GM19043 (cell line): ENCODE measurements at regions not wholly inside any gene's neighbourhood (a gene's known extent, or its start where the extent isn't known, plus 50 kb on each side); places are given as distances from the start of the nearest gene placed in this dataset.
"Not testable (repeated sequence)": the region's sequence is repeated elsewhere in the genome, so short reads cannot be mapped to it uniquely, and the experiment has no call there.

ENCODE experiments used
- ATAC-seq: cut with Tn5 transposase; IDR thresholded peaks from one replicate; pipeline ENCODE4 v1.9.1; 2021; ENCODE audit warnings: low read depth; ENCODE audit not compliant: unreplicated experiment

DNA sequence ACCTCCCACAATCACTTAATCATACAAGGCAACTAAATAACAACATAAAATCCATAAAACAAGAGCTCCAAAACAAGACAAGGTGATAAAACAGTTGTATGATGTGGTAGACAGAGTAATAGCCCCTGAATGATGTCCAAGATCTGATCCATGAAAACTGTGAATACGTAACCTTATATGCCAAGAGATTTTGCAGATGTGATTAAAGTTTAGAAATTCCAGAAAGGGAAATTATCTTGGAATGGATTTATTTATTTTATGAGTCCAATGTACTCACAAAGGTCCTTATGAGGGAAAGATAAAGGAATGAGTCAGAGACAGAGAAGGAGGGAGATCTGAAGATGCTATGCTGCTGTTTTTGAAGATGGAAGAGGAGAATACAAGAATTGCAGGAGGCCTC lies 1775.7 kb upstream of the C9orf72 start:
- ATAC-seq, result no peak

GRCh38 chr9:29389421-29389820 lies 1816.1 kb upstream of the C9orf72 start:
- ATAC-seq, result no peak

DNA sequence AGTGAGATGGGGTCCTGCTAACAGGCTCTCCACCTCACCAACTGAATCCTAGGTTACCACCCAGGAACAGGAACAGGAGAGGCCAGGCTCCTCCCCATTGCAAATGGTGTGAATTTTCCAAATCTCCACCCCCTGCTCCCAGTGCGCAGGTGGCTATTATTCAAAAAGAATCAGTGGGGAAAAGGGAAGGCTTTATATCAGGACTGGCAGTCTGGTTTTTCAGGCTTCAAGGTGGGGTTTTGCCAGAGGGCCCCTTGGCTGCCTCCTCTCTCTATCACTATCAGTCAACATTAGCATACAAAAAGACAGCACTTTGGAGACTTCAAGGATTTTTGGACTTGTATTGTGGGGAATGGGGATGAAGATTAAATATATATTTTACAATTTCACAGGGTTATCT lies 1817.6 kb upstream of the C9orf72 start:
- no peak for ATAC-seq

- no peak for ATAC-seq
Measured at GRCh38 chr9:29393064-29393463, 1819.8 kb upstream of the C9orf72 start.

DNA sequence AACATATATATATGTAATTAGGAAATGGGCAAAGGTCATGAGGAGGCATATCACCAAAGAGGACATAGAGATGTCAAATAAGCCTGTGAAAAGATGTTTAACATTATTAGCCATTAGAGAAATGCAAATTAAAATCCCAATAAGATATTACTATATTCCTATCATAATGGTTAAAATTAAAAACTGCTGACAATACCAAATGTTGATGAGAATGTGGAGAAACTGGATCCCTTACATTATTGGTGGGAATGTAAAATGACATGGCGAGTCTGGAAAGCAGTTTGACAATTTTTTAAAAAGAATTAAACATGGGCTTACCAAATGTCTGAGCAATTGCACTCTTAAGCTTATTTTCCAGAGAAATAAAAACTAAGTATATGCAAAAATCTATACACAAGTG lies 1821.6 kb upstream of the C9orf72 start:
- no peak for ATAC-seq

DNA sequence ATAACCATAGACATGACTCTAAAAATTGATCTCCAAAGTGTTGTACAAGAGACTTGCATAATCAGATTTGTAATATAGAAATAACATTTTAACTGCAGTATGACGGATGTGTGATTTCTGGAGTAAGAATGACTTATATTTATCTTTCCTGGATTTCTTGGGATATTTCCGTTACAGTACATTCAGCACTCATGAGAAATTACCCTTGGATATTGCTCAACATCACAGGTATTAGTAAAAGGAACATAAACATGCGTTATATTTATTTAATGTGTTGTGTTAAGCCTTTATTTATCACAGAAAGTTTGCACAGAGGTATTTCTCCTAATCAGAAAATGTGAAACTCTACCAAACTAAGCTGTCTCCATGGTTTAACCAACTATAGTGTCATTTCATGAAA lies 1823.9 kb upstream of the C9orf72 start:
- ATAC-seq, result no peak

- ATAC-seq, result no peak
Measured at GRCh38 chr9:29416204-29416603, 1842.9 kb upstream of the C9orf72 start.

- no peak for ATAC-seq
Measured at GRCh38 chr9:29422438-29422837, 1849.2 kb upstream of the C9orf72 start.

DNA sequence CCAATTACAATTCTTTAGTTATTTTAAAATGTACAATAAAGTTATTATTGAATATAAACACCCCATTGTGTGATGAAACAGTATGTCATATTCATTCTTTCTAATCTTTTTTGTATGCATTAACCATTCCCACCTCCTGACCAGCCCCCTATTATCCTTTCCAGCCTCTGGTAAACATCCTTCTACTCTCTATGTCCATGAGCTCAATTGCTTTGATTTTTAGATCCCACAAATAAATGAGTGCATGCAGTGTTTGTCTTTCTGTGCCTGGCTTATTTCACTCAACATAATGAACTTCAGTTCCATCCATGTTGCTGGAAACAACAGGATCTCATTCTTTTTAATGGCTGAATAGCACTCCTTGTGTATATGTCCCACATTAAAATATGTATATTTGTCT lies 1858.9 kb upstream of the C9orf72 start:
- ATAC-seq, result no peak

DNA sequence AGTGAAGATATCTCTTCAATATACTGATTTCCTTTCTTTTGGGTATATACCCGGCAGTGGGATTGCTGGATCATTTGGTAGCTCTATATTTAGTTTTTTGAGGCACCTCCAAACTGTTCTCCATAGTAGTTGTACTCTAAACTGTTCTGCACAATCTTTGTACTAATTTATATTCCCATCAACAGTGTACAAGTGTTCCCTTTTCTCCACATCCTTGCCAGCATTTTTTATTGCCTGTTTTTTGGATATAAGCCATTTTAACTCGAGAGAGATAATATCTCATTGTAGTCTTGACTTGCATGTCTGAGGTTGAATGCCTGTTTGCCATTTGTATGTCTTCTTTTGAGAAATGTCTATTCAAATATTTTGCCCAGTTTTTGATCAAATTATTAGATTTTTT lies 1859.4 kb upstream of the C9orf72 start:
- not testable (repeated sequence) for ATAC-seq

GRCh38 chr9:29435368-29435767 lies 1862.1 kb upstream of the C9orf72 start:
- ATAC-seq, result no peak

GRCh38 chr9:29437526-29437925 lies 1864.2 kb upstream of the C9orf72 start:
- ATAC-seq, result no peak

- ATAC-seq, result no peak
Measured at GRCh38 chr9:29439961-29440360, 1866.7 kb upstream of the C9orf72 start.

DNA sequence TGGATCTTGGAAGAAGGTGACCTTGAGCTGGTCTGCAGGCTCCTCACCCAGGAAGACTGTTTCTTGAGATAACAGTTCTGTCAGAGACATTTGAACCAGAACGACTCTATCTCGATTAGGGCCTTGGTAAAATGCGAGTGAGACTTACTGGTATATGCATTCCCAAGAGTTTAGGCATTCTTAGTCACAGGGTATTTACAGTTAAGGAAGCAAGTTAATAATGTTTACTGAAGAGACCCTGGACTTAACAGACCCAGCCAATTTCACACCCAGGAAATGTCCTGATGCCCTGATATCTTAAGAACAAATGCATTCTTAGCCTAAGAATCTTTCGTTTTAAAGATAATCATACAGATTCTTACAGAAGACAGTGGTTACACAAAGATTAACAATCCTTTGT lies 1867.2 kb upstream of the C9orf72 start:
- no peak for ATAC-seq

DNA sequence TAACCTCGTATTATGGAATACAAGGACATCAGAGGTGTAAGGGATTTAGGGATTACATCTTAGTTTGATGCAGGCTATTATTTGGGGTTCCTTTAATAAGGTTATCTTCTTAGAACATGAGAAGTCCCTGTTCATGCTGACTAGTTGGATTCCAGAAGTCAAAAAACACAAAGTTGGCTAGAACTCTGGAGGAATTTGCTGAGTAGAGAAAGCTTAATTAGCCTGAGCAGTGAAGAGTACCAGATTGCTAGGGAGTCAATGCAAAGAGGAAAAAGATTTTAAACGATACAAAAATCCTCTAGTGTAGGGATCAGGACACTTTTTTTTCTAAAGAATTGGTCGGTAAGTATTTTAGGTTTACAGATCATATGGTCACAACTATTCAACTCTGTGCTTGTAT lies 1872.5 kb upstream of the C9orf72 start:
- ATAC-seq, result no peak

- no peak for ATAC-seq
Measured at GRCh38 chr9:29449306-29449705, 1876.0 kb upstream of the C9orf72 start.

- not testable (repeated sequence) for ATAC-seq
Measured at GRCh38 chr9:29450343-29450875, 1877.1 kb upstream of the C9orf72 start.

- ATAC-seq, result no peak
Measured at GRCh38 chr9:29456940-29457339, 1883.7 kb upstream of the C9orf72 start.

- no peak for ATAC-seq
Measured at GRCh38 chr9:29475471-29475870, 1902.2 kb upstream of the C9orf72 start.

- ATAC-seq, result no peak
Measured at GRCh38 chr9:29511680-29512079, 1938.4 kb upstream of the C9orf72 start.

GRCh38 chr9:29514336-29514735 lies 1941.1 kb upstream of the C9orf72 start:
- ATAC-seq, result no peak

DNA sequence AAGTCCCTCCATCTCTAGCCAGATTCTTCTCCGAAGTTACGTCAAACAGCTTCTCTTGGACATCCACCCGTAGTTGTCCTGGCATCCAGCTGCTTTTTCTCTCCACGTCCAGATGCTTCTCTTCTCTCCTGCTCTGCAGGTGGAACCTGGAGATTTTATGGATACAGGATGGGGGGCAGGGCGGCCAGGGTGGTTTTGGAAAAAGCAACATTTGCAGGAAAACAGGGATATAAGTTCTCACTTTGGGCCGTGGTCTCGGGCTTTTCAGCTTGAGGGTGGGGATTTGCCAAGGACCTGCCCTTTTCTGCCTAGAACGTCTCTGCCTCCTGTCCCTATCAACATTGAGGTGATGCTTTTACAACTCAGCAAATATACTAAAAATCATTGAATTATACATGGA lies 1941.6 kb upstream of the C9orf72 start:
- no peak for ATAC-seq

GRCh38 chr9:29548436-29548835 lies 1975.2 kb upstream of the C9orf72 start:
- no peak for ATAC-seq
